Endothelial cell (in vitro differentiated cells): ENCODE measurements at regions not wholly inside any gene's neighbourhood (a gene's known extent, or its start where the extent isn't known, plus 50 kb on each side); places are given as distances from the start of the nearest gene placed in this dataset.

Source experiments
- DNase-seq: peaks from one replicate; pipeline ENCODE4 v3.0.0; 2021; ENCODE audit warnings: low spot score
- H3K27ac Mint-ChIP-seq: one replicate; pipeline ENCODE4 v1.8.0; 2021; ENCODE audit warnings: mixed read lengths, inconsistent platforms; ENCODE audit not compliant: unreplicated experiment
- H3K27me3 Mint-ChIP-seq: one replicate; pipeline ENCODE4 v1.8.0; 2021; ENCODE audit warnings: mild to moderate bottlenecking, moderate library complexity, mixed read lengths, inconsistent platforms; ENCODE audit not compliant: unreplicated experiment
- H3K36me3 Mint-ChIP-seq: one replicate; pipeline ENCODE4 v1.8.0; 2021; ENCODE audit warnings: mild to moderate bottlenecking, low read depth, mixed read lengths, inconsistent platforms; ENCODE audit not compliant: unreplicated experiment
- H3K4me1 Mint-ChIP-seq: one replicate; pipeline ENCODE4 v1.8.0; 2021; ENCODE audit warnings: mild to moderate bottlenecking, mixed read lengths, inconsistent platforms; ENCODE audit not compliant: unreplicated experiment
- H3K4me3 Mint-ChIP-seq: one replicate; pipeline ENCODE4 v1.8.0; 2021; ENCODE audit warnings: mild to moderate bottlenecking, mixed read lengths, inconsistent platforms; ENCODE audit not compliant: unreplicated experiment
- H3K9me3 Mint-ChIP-seq: one replicate; pipeline ENCODE4 v1.8.0; 2021; ENCODE audit warnings: mixed read lengths, inconsistent platforms; ENCODE audit not compliant: unreplicated experiment
- CTCF ChIP-seq: fragments of 200-600 bp; sonication (generic); IDR thresholded peaks from one replicate; pipeline ENCODE4 v1.5.0; 2021; ENCODE audit warnings: antibody characterized with exemption; ENCODE audit not compliant: unreplicated experiment

GRCh38 chr12:3348055-3348454, 142.9 kb upstream of the PRMT8 start:
- Mint-ChIP-seq H3K36me3 (no peaks in the 10 kb centered on the region), H3K27ac (no peak overlapping the region), H3K9me3 (no peaks in the 10 kb centered on the region), H3K4me1 (no peaks in the 10 kb centered on the region), H3K4me3 (no peak overlapping the region), H3K27me3 (no peaks in the 10 kb centered on the region)
- TF ChIP-seq CTCF, result no peak
- no peak for DNase-seq

DNA sequence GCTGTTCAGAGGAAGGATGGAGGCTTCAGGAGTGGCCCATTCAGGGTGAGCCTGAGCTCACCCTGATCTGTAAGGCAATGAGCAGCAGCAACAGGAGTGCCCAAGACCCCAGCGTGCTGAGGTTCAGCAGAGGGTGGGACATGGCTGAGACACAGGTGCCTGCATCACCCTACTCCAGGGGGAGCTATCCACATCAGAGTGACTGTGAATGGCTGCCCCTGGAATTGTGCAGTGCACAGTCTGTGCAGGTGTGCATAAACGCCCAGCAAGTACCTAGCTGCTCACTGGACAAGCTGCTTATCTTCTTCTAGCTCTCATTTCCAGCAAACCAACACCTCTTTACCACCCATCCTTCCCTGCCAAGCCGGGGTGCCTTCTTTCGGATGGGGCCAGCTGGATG, 140.6 kb upstream of the PRMT8 start:
- Mint-ChIP-seq H3K27ac (no peak overlapping the region), H3K4me3 (no peak overlapping the region), H3K9me3 (no peaks in the 10 kb centered on the region), H3K4me1 (peaks cover 3% of the 10 kb centered on the region), H3K36me3 (no peaks in the 10 kb centered on the region), H3K27me3 (peaks cover 3% of the 10 kb centered on the region)
- DNase-seq, result no peak
- no peak for TF ChIP-seq CTCF

GRCh38 chr12:3351731-3352130, 139.3 kb upstream of the PRMT8 start:
- no peak overlapping the region for H3K4me3 Mint-ChIP-seq
- peaks cover 3% of the 10 kb centered on the region for H3K27me3 Mint-ChIP-seq
- DNase-seq, result no peak
- no peaks in the 10 kb centered on the region for H3K9me3 Mint-ChIP-seq
- H3K36me3 Mint-ChIP-seq, result no peaks in the 10 kb centered on the region
- no peak for TF ChIP-seq CTCF
- H3K27ac Mint-ChIP-seq, result no peak overlapping the region
- peaks cover 8% of the 10 kb centered on the region for H3K4me1 Mint-ChIP-seq

- no peak for TF ChIP-seq CTCF
- H3K27me3 Mint-ChIP-seq, result peaks cover 3% of the 10 kb centered on the region
- no peak overlapping the region for H3K27ac Mint-ChIP-seq
- no peak overlapping the region for H3K4me3 Mint-ChIP-seq
- no peaks in the 10 kb centered on the region for H3K36me3 Mint-ChIP-seq
- no peaks in the 10 kb centered on the region for H3K9me3 Mint-ChIP-seq
- peaks cover 8% of the 10 kb centered on the region for H3K4me1 Mint-ChIP-seq
- no peak for DNase-seq
These were observed 138.8 kb upstream of the PRMT8 start for GRCh38 chr12:3352230-3352629.

GRCh38 chr12:3353621-3354020, 137.4 kb upstream of the PRMT8 start:
- Mint-ChIP-seq H3K27ac (no peak overlapping the region), H3K4me1 (peaks cover 8% of the 10 kb centered on the region), H3K9me3 (no peaks in the 10 kb centered on the region), H3K4me3 (no peak overlapping the region), H3K27me3 (peaks cover 5% of the 10 kb centered on the region), H3K36me3 (no peaks in the 10 kb centered on the region)
- TF ChIP-seq CTCF, result no peak
- no peak for DNase-seq
